GM12878 (cell line): ENCODE measurements at regions not wholly inside any gene's neighbourhood (a gene's known extent, or its start where the extent isn't known, plus 50 kb on each side); places are given as distances from the start of the nearest gene placed in this dataset.

Experiments used
- ATAC-seq: fragments of 200-7000 bp; cut with Tn5 transposase; 3 replicates; pipeline ENCODE4 v1.9.1; 2020; ENCODE audit warnings: mild to moderate bottlenecking, moderate library complexity
- BruUV-seq: library from RNA; stranded (reverse); fragments of 400-500 nt; replicated peaks from 2 replicates; lab custom pipeline; 2021; lab: Mats Ljungman, UMichigan
- CTCF ChIA-PET: fragments of 300-600 bp; sonication (Branson Sonifier 250); formaldehyde crosslinking; extraction: SDS; loops from one replicate; lab custom pipeline; 2021; ENCODE audit warnings: inconsistent platforms; lab: Yijun Ruan, JAX
- POLR2A ChIA-PET: fragments of 350-600 bp; formaldehyde crosslinking; extraction: SDS; loops from one replicate; lab custom pipeline; 2021; ENCODE audit warnings: inconsistent platforms; lab: Charles Lee
- RAD21 ChIA-PET: fragments of 300-600 bp; sonication (Branson Sonifier 250); formaldehyde crosslinking; loops from one replicate; lab custom pipeline; 2023; ENCODE audit warnings: antibody characterized with exemption; ENCODE audit not compliant: unreplicated experiment; lab: Charles Lee
- SMC1A ChIA-PET: fragments of 300-600 bp; sonication (Branson Sonifier 250); formaldehyde crosslinking; loops from one replicate; lab custom pipeline; 2023; ENCODE audit not compliant: unreplicated experiment, uncharacterized antibody; lab: Charles Lee
- DNase-seq: peaks from one replicate; pipeline ENCODE4 v3.0.0-alpha.2; 2011; ENCODE audit warnings: low read depth, low spot score
- FAIRE-seq: peaks from 3 replicates; lab custom pipeline; 2011; peaks lifted over from hg19 to GRCh38; lab: Jason Lieb, UNC
- H2AFZ ChIP-seq: 2 replicates; pipeline ENCODE4 v1.6.0; 2011; ENCODE audit warnings: low read depth, low read length, control low read depth; ENCODE audit not compliant: control insufficient read depth
- H3K27ac ChIP-seq: 2 replicates; pipeline ENCODE4 v1.5.1; 2011; ENCODE audit warnings: control low read depth; ENCODE audit not compliant: control insufficient read depth, insufficient read depth
- H3K27me3 ChIP-seq, 2 experiments: replicated peaks in 1 of 2; 2 replicates each; pipeline versions ENCODE4 v1.6.0 to v1.6.1; 2011; ENCODE audit warnings: low read length in 1 of 2; ENCODE audit not compliant: control insufficient read depth in 2 of 2, insufficient read depth in 2 of 2
- H3K36me3 ChIP-seq, 2 experiments: 2 replicates each; pipeline ENCODE4 v1.5.1; 2011; ENCODE audit warnings: low read length in 1 of 2; ENCODE audit not compliant: control insufficient read depth in 2 of 2, insufficient read depth in 2 of 2
- H3K4me1 ChIP-seq: 2 replicates; pipeline ENCODE4 v1.6.1; 2011; ENCODE audit warnings: mild to moderate bottlenecking, low read length, moderate library complexity, mixed read lengths; ENCODE audit not compliant: control insufficient read depth, insufficient read depth
- H3K4me2 ChIP-seq: 2 replicates; pipeline ENCODE4 v1.6.0; 2011; ENCODE audit warnings: control low read depth; ENCODE audit not compliant: control insufficient read depth, insufficient read depth
- H3K4me3 ChIP-seq: fragments of 200-600 bp; sonication (generic); 2 replicates; pipeline ENCODE4 v1.5.1; 2016
- H3K79me2 ChIP-seq: 2 replicates; pipeline ENCODE4 v1.6.0; 2011; ENCODE audit warnings: low read length; ENCODE audit not compliant: control insufficient read depth, insufficient read depth
- H3K9ac ChIP-seq: 2 replicates; pipeline ENCODE4 v1.8.0; 2011; ENCODE audit warnings: low read length, control low read depth, mixed read lengths; ENCODE audit not compliant: control insufficient read depth, insufficient read depth
- H3K9me3 ChIP-seq: replicated peaks from 3 replicates; pipeline ENCODE4 v1.5.1; 2011; ENCODE audit warnings: mild to moderate bottlenecking, low read length; ENCODE audit not compliant: control insufficient read depth, insufficient read depth
- H4K20me1 ChIP-seq: 2 replicates; pipeline ENCODE4 v1.6.0; 2011; ENCODE audit not compliant: control insufficient read depth, insufficient read depth
- BHLHE40 ChIP-seq, 2 experiments: fragments of 450-650 bp in 1 of 2; IDR thresholded peaks; 2 replicates each; pipeline ENCODE4 v1.6.1; 2011 to 2017; ENCODE audit warnings: low read depth in 2 of 2, borderline replicate concordance in 1 of 2, improper control_type of control experiment in 1 of 2, low read length in 1 of 2, mild to moderate bottlenecking in 1 of 2
- CBFB ChIP-seq: IDR thresholded peaks from 2 replicates; pipeline ENCODE4 v1.6.1; 2016; ENCODE audit warnings: antibody characterized with exemption, low read depth
- CEBPB ChIP-seq, 2 experiments: fragments of 150-350 bp in 1 of 2; IDR thresholded peaks; 2 replicates each; pipeline ENCODE4 v1.6.1; 2012 to 2014; ENCODE audit warnings: low read depth in 2 of 2, low read length in 2 of 2, borderline replicate concordance in 1 of 2, inconsistent platforms in 1 of 2
- CHD4 ChIP-seq: fragments of 200-600 bp; sonication (generic); IDR thresholded peaks from 2 replicates; pipeline ENCODE4 v1.6.1; 2016; ENCODE audit warnings: mild to moderate bottlenecking
- FOS ChIP-seq: IDR thresholded peaks from 3 replicates; pipeline ENCODE4 v1.6.1; 2011; ENCODE audit warnings: borderline replicate concordance; ENCODE audit not compliant: insufficient read length; ENCODE audit errors: extremely low read depth
- HDAC6 ChIP-seq: fragments of 200-600 bp; sonication (generic); IDR thresholded peaks from one replicate; pipeline ENCODE4 v1.8.0; 2017; ENCODE audit warnings: antibody characterized with exemption; ENCODE audit not compliant: unreplicated experiment
- PML ChIP-seq: IDR thresholded peaks from 2 replicates; pipeline ENCODE4 v1.6.1; 2012; ENCODE audit warnings: low read length, inconsistent platforms
- RAD51 ChIP-seq: fragments of 450-650 bp; IDR thresholded peaks from 2 replicates; pipeline ENCODE4 v1.6.1; 2016; ENCODE audit warnings: moderate library complexity, mild to moderate bottlenecking, inconsistent platforms
- RBBP5 ChIP-seq: fragments of 200-600 bp; sonication (generic); conservative IDR thresholded peaks from 2 replicates; pipeline ENCODE4 v1.6.1; 2016
- RUNX3 ChIP-seq: IDR thresholded peaks from 2 replicates; pipeline ENCODE4 v1.6.1; 2012; ENCODE audit warnings: low read length, inconsistent platforms
- SPI1 ChIP-seq: IDR thresholded peaks from 2 replicates; pipeline ENCODE4 v1.6.1; 2011; ENCODE audit warnings: low read depth, mild to moderate bottlenecking, low read length, moderate library complexity, borderline replicate concordance; ENCODE audit not compliant: insufficient read depth
- STAT3 ChIP-seq: IDR thresholded peaks from 2 replicates; pipeline ENCODE4 v1.6.1; 2011; ENCODE audit warnings: low read depth, low read length, improper control_type of control experiment
- TBL1XR1 ChIP-seq: IDR thresholded peaks from 2 replicates; pipeline ENCODE4 v1.6.1; 2012; ENCODE audit warnings: low read depth, low read length, improper control_type of control experiment
- WGBS: methylation state at CpG from one replicate; pipeline ENCODE4 v1.1.6; 2016; ENCODE audit warnings: low lambda C conversion rate; ENCODE audit not compliant: insufficient replicate concordance, insufficient coverage; ENCODE audit errors: missing lambda C conversion rate; 5-methylcytosine and 5-hydroxymethylcytosine counted together
- in situ Hi-C: fragments of 300-500 bp; cut with MboI; formaldehyde crosslinking; loops from 9 replicates; pipeline ENCODE4 v1.14.3; 2018; ENCODE audit warnings: mixed read lengths
- intact Hi-C: fragments of 100-400 bp; cut with micrococcal nuclease; formaldehyde crosslinking; loops from one replicate; pipeline ENCODE4 v1.14.2; 2022; ENCODE audit not compliant: unreplicated experiment
- TF ChIP-seq, protein P1 (sequence below): fragments of 450-650 bp; conservative IDR thresholded peaks from 2 replicates; pipeline ENCODE4 v1.6.1; 2017; ENCODE audit warnings: mild to moderate bottlenecking, moderate library complexity

DNA sequence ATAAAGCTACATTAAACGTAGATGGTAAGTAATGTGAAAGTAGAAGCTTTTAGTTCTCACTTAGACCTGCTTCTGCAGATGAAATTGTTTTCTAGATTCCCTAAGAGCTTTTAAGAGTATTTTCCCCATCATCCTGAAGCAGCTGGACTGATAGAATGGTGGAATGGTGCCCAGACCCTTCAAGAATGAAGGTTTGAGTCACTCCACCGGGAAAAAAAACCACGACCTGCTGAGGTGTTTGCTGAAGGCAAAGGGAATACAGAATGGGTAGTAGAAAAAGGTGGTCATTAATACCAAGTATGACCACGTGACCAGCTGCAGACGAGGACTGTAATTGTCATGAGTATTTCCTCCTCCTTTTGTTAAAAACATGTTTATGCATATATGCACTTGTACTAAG, 79.2 kb upstream of the PTPRZ1 start:
- in situ Hi-C loops, result no loop called here
- intact Hi-C loops, result no loop called here
- Histone ChIP-seq H3K4me2 (no peak overlapping the region), H3K9ac (no peak overlapping the region), H3K36me3 (no peaks in the 10 kb centered on the region), H3K4me3 (no peak overlapping the region), H3K79me2 (no peaks in the 10 kb centered on the region), H4K20me1 (no peaks in the 10 kb centered on the region), H3K27ac (no peak overlapping the region), H2AFZ (no peak overlapping the region), H3K4me1 (no peaks in the 10 kb centered on the region), H3K9me3 (no peaks in the 10 kb centered on the region), H3K27me3 (no peaks in the 10 kb centered on the region; a peak in 1 of 4 replicates)
- TF ChIP-seq SPI1, result no peak
- no peak for TF ChIP-seq BHLHE40 (IDR thresholded peaks at IDR 0.05; ENCODE audit: borderline replicate concordance in 1 of 2, low read depth in 2 of 2, low read length in 1 of 2)
- 0 out of 2 replicates have a peak, but pooled peaks have one; percentile 21 for TF ChIP-seq RAD51
- TF ChIP-seq PML, result no peak
- no peak for TF ChIP-seq STAT3
- no TSS peak for BruUV-seq
- ChIA-PET RAD21 (no interaction called here), SMC1A (no interaction called here), CTCF (no interaction called here), POLR2A (no interaction called here)
- DNase-seq (no peak), ATAC-seq (no peak), FAIRE-seq (no peak)
- 0% methylated on average over 5 of the region's 5 CpGs for WGBS

DNA sequence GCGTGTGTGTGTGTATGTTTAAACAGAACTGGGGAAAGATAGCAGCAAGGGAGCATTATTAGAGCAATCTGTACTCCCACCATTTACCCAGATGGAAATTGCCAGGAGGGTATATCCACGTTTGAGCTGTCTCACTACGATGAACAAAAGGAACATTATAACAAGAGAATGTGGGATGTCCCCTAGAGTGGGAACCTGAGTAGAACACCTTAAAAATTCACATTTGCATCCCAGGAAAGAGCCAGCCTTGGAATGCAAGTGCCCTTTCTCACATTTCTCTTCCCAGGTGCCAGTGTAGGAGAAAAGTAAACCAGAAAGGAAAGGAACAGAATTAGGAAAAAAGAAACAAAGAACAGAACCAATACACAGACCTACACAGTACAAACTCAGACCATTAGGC, 95.3 kb upstream of the PTPRZ1 start:
- RAD21 ChIA-PET, result no interaction called here
- H3K9ac ChIP-seq, result no peak overlapping the region
- no peaks in the 10 kb centered on the region for H3K79me2 ChIP-seq
- no peak overlapping the region for H2AFZ ChIP-seq
- H3K27ac ChIP-seq, result no peak overlapping the region
- CTCF ChIA-PET, result no interaction called here
- intact Hi-C loops, result no loop called here
- SMC1A ChIA-PET, result interaction anchor here (1.7 kb wide), 1 partner anchor 9 kb away, joined by 6 read pairs; no protein-coding TSS in a partner anchor
- BruUV-seq, result no TSS peak
- ATAC-seq, result no peak
- no peak overlapping the region for H3K4me2 ChIP-seq
- no peaks in the 10 kb centered on the region for H3K4me1 ChIP-seq
- DNase-seq, result no peak
- no peaks in the 10 kb centered on the region for H4K20me1 ChIP-seq
- H3K4me3 ChIP-seq, result no peak overlapping the region
- H3K27me3 ChIP-seq, result no peaks in the 10 kb centered on the region
- 17% methylated on average over 2 of the region's 3 CpGs for WGBS
- FAIRE-seq, result no peak
- in situ Hi-C loops, result no loop called here
- no peaks in the 10 kb centered on the region for H3K36me3 ChIP-seq
- H3K9me3 ChIP-seq, result no peaks in the 10 kb centered on the region
- POLR2A ChIA-PET, result no interaction called here
- TF ChIP-seq CBFB (no peak), RUNX3 (no peak), RBBP5 (no peak), TBL1XR1 (no peak), HDAC6 (no peak), FOS (no peak), CHD4 (no peak), CEBPB (IDR thresholded peaks at IDR 0.05; ENCODE audit: borderline replicate concordance in 1 of 2, low read depth in 2 of 2, low read length in 2 of 2) (no peak)
- TF ChIP-seq, protein P1, sequence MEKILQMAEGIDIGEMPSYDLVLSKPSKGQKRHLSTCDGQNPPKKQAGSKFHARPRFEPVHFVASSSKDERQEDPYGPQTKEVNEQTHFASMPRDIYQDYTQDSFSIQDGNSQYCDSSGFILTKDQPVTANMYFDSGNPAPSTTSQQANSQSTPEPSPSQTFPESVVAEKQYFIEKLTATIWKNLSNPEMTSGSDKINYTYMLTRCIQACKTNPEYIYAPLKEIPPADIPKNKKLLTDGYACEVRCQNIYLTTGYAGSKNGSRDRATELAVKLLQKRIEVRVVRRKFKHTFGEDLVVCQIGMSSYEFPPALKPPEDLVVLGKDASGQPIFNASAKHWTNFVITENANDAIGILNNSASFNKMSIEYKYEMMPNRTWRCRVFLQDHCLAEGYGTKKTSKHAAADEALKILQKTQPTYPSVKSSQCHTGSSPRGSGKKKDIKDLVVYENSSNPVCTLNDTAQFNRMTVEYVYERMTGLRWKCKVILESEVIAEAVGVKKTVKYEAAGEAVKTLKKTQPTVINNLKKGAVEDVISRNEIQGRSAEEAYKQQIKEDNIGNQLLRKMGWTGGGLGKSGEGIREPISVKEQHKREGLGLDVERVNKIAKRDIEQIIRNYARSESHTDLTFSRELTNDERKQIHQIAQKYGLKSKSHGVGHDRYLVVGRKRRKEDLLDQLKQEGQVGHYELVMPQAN, result no peak
